ENCODE measurements at regions not wholly inside any gene's neighbourhood (a gene's known extent, or its start where the extent isn't known, plus 50 kb on each side); places are given as distances from the start of the nearest gene placed in this dataset.

DNA sequence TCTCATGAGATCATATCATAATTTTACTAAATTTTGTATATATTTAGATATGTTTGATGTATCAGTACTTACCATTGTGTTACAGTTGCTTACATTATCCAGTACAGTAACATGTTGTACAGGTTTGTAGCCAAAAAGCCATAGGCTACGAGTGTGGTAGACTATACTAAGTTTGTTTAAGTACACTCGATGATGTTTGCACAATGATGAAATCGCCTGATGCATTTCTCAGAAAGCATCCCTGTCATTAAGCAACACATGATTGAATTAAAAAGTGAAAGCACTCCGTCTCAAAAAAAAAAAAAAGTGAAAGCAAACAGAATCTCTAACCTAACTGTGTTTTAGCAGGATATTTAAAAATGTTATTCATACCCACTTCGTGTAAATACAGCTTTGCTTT is 104.9 kb upstream of the TFAP2D start:
- no peak for DNase-seq

DNA sequence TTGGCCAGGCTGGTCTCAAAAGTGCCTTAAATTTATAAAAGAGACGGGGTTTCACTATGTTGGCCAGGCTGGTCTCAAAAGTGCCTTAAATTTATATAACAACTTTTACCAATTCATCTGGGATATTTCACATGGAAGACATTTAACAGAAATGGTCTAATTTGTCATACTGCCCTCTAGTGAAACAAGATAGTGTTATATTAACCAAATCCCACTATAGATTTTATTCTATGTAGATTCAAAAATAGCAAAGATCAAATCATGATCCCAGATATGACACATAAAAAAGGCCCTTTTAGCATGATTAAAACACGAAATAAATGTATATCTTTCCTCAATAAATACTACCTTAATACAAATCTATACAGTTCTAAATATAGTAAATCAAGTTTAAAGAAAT is 102.8 kb upstream of the TFAP2D start:
- H3K27ac Mint-ChIP-seq, result no peak overlapping the region
- H3K27me3 Mint-ChIP-seq, result no peaks in the 10 kb centered on the region
- H3K4me1 Mint-ChIP-seq, result no peaks in the 10 kb centered on the region
- DNase-seq (no peak), ATAC-seq (replicated peaks) (no peak)
- H3K36me3 Mint-ChIP-seq, result no peaks in the 10 kb centered on the region
- no peak overlapping the region for H3K4me3 Mint-ChIP-seq
- H3K9me3 Mint-ChIP-seq, result peaks cover 0 to 5% of the 10 kb centered on the region in 2 donors

More for the DNA sequence above, 104.9 kb upstream of the TFAP2D start:
- Mint-ChIP-seq H3K36me3 (no peaks in the 10 kb centered on the region), H3K4me1 (no peaks in the 10 kb centered on the region), H3K27me3 (no peaks in the 10 kb centered on the region), H3K27ac (no peak overlapping the region), H3K4me3 (no peak overlapping the region), H3K9me3 (no peaks in the 10 kb centered on the region)
- ATAC-seq (replicated peaks), result no peak

DNA sequence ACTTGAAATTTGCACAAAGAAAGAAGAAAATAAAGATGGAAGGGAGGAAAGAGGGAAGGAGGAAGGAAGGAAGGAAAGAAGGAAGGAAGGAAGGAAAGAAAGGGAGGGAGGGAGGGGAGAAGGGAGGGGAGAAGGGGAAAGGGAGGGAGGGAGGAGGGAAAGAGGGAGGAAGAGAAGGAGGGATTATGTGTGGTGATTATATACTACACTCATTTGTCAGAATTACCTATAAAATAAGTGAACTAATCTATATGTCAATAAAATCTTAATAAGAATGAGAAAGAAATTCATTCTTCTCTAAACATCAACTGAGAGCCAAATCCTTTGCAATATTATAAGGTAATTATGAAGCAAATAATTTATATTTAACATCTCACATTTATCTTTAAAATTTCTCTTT is 77.9 kb upstream of the TFAP2D start:
- no peak overlapping the region for H3K27ac Mint-ChIP-seq
- peaks cover 0 to 4% of the 10 kb centered on the region in 2 donors for H3K9me3 Mint-ChIP-seq
- no peaks in the 10 kb centered on the region for H3K27me3 Mint-ChIP-seq
- no peak for DNase-seq
- no peaks in the 10 kb centered on the region for H3K36me3 Mint-ChIP-seq
- no peak for ATAC-seq (replicated peaks)
- no peak overlapping the region for H3K4me3 Mint-ChIP-seq
- no peaks in the 10 kb centered on the region for H3K4me1 Mint-ChIP-seq

DNA sequence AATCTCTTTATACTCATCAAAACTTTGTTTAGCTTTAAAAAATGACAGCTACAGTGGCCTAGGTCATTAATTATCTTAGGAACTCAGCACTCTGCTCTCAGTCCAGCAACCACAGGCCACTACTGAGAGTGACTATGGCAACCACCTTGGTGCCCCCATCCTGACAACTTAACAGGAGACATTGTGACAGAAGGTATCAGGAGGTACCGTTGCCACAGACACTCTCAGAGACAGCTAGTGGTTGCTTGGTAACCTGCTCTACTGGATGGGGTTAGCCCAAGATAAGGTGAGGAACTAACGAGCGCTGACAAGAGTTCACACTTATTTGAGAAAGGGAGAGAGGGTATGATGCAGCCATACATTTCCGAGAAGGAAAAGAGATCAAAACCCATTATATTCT is 76.1 kb upstream of the TFAP2D start:
- H3K9me3 Mint-ChIP-seq, result peaks cover 0 to 4% of the 10 kb centered on the region in 2 donors
- H3K4me1 Mint-ChIP-seq, result no peaks in the 10 kb centered on the region
- ATAC-seq (replicated peaks), result no peak
- no peaks in the 10 kb centered on the region for H3K27me3 Mint-ChIP-seq
- no peak for DNase-seq
- no peak overlapping the region for H3K27ac Mint-ChIP-seq
- no peak overlapping the region for H3K4me3 Mint-ChIP-seq
- no peaks in the 10 kb centered on the region for H3K36me3 Mint-ChIP-seq

DNA sequence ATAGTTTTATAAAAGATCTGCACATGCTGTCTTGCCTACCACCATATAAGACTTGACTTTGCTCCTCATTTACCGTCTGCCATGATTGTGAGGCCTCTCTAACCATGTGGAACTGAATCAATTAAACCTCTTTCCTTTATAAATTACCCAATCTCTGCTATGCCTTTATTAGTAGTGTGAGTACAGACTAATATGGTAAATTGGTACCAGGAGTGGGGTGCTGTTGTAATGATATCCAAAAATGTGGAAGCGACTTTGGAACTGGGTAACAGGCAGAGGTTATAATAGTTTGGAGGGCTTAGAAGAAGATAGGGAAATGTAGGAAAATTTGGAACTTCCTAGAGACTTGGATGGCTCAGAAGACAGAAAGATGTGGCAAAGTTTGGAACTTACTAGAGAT is 64.2 kb upstream of the TFAP2D start:
- DNase-seq (no peak), ATAC-seq (replicated peaks) (no peak)
- Mint-ChIP-seq H3K27ac (no peak overlapping the region), H3K36me3 (no peaks in the 10 kb centered on the region), H3K27me3 (no peaks in the 10 kb centered on the region), H3K4me3 (no peak overlapping the region), H3K4me1 (no peaks in the 10 kb centered on the region), H3K9me3 (peaks cover 5 to 20% of the 10 kb centered on the region in 2 donors)

DNA sequence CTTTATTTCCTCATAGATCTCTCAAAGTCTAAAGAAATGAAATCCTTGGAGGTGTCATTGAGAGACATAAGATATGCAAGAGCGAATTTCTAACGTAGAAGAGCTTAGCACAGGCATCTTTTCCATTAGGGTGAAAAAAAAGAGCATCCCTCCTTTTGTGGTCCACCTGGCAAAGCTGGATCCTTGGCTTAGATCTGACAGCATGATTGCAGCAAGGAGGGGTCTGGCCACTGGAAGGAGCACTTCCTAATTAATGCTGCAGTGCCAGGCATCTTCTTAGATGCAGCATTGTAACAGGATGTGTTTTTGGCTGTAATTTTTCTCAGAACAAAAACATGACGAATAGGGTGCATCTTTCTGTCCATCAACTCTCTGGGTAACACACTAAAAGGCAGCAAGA is 60.1 kb upstream of the TFAP2D start:
- H3K4me3 Mint-ChIP-seq, result no peak overlapping the region
- ATAC-seq (replicated peaks), result no peak
- H3K36me3 Mint-ChIP-seq, result no peaks in the 10 kb centered on the region
- H3K4me1 Mint-ChIP-seq, result no peaks in the 10 kb centered on the region
- no peaks in the 10 kb centered on the region for H3K27me3 Mint-ChIP-seq
- no peak overlapping the region for H3K27ac Mint-ChIP-seq
- peaks cover 5 to 14% of the 10 kb centered on the region in 2 donors for H3K9me3 Mint-ChIP-seq
- DNase-seq, result no peak

DNA sequence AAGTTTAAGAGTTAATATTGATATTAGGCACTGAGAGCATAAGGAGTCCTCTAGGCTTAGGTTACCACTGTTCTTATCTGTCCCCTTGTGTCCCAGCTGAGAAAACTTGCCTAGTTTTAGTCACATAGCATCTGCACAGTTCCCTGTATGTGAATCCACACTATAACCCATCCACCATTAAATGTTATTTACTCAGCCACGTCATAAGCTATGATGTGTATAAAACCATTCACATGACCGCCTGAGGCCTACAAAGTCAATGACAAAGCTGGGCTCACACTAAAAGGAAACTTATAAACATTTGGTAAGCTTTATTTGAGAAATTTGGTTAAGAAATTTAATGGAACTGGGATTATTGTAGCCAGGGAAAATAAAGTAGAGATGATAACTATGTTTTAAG is 59.2 kb upstream of the TFAP2D start:
- Mint-ChIP-seq H3K36me3 (no peaks in the 10 kb centered on the region), H3K27ac (no peak overlapping the region), H3K4me3 (no peak overlapping the region), H3K9me3 (peaks cover 3 to 9% of the 10 kb centered on the region in 2 donors), H3K27me3 (no peaks in the 10 kb centered on the region), H3K4me1 (no peaks in the 10 kb centered on the region)
- DNase-seq (no peak), ATAC-seq (replicated peaks) (no peak)

DNA sequence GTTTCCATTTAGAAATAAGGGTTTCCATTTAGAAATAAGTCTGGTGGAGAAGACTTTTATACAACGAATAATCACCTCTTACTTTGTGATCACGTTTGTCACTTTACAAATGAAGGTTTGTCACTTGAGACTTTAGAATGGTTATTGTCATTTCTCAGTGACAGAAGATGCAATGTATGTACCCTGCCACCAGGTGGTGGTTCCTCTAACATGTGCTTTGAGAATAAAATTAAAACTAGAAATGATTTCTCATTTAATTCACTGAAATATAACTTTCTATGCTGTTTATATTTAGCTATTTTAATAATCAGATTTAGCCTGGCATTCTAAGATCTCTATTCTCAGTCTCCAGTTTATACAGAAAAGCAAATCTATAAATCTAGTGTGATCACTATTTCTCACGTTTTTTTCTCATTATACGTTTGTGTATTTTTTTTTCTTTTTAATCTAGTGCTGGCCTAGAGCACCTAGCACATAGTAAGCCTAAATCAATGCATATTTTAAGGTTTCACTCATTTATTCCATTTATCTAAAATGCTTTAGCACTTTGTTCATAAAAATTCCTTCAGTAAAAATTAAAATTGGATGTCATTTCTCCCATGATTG is 57.4 kb upstream of the TFAP2D start:
- no peak for DNase-seq
- H3K27me3 Mint-ChIP-seq, result no peaks in the 10 kb centered on the region

DNA sequence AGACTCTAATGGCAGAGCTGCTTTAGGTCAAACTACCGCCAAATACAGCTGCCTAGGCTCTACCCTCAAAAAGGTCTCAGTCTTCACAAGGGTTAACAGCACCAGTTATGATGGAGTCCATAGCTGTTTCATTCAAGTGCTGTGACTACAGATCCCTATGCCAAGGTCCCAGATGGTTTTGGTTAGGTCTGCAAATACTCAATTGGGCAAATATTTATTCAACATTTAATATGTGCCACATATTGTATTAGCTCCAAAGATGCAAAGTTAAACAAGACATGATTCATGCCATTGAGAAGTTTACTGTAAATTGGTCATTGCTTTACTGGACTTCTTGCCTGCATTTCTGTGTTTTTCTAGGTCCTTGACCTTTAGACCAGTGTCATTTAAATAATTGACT is 55.8 kb upstream of the TFAP2D start:
- DNase-seq, result no peak
- Mint-ChIP-seq H3K9me3 (no peaks in the 10 kb centered on the region), H3K4me3 (no peak overlapping the region), H3K27me3 (no peaks in the 10 kb centered on the region), H3K27ac (no peak overlapping the region), H3K4me1 (no peaks in the 10 kb centered on the region), H3K36me3 (no peaks in the 10 kb centered on the region)
- no peak for ATAC-seq (replicated peaks)

More for the DNA sequence above, 57.4 kb upstream of the TFAP2D start:
- H3K4me3 Mint-ChIP-seq, result no peak overlapping the region
- H3K27ac Mint-ChIP-seq, result no peak overlapping the region
- H3K4me1 Mint-ChIP-seq, result no peaks in the 10 kb centered on the region
- ATAC-seq (replicated peaks), result no peak
- H3K9me3 Mint-ChIP-seq, result peaks cover 0 to 6% of the 10 kb centered on the region in 2 donors
- H3K36me3 Mint-ChIP-seq, result no peaks in the 10 kb centered on the region

DNA sequence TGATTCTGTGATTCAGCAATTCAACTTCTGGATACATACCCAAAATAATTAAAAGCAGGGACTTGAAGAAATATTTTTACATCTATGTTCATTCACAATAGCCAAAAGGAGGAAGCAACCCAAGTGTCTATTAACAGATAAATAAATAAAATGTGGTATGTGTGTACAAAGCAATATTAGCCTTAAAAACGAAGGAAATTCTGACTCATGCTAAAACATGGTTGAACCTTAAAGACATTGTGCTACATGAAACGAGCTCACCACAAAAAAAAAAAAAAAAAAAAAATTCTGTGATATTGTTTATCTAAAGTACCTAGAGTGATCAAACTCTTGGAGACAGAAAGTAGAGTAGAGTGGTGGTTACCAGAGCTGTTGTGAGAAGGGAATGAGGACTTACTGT is 54.8 kb upstream of the TFAP2D start:
- no peak overlapping the region for H3K27ac Mint-ChIP-seq
- H3K4me3 Mint-ChIP-seq, result no peak overlapping the region
- no peaks in the 10 kb centered on the region for H3K9me3 Mint-ChIP-seq
- H3K4me1 Mint-ChIP-seq, result no peaks in the 10 kb centered on the region
- no peaks in the 10 kb centered on the region for H3K27me3 Mint-ChIP-seq
- ATAC-seq (replicated peaks) (no peak), DNase-seq (no peak)
- H3K36me3 Mint-ChIP-seq, result no peaks in the 10 kb centered on the region

DNA sequence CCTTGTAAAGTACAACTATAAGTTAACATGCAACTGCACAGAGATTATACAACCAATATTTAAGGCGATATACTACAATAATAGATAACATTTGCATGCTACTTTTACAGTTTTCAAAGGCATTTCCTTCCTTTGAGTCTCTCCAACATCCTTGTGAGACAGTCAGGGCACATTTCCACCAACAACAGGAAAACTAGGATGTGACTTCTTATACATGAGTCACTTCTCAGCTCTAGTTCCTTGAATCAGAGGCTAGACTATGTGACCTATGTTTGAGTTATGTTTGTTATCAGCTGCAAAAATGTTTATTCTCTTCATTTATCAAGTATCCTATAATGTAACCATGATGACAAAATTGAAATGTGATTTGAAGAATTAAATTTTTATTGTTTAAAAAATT is 51.7 kb upstream of the TFAP2D start:
- Mint-ChIP-seq H3K9me3 (peaks cover 0 to 2% of the 10 kb centered on the region in 2 donors), H3K36me3 (no peaks in the 10 kb centered on the region), H3K4me1 (no peaks in the 10 kb centered on the region), H3K4me3 (no peak overlapping the region), H3K27ac (no peak overlapping the region), H3K27me3 (no peaks in the 10 kb centered on the region)
- ATAC-seq (replicated peaks) (no peak), DNase-seq (no peak)

Data from stimulated activated naive B cell treated with anti-CD40 and anti-IgM and Interleukin-4, amounts not matched to agents 10 μg/mL and 1 μg/mL and 100 μg/mL, for 72 hours (primary cell).